ENCODE measurements at regions not wholly inside any gene's neighbourhood (a gene's known extent, or its start where the extent isn't known, plus 50 kb on each side); places are given as distances from the start of the nearest gene placed in this dataset.

- Histone ChIP-seq H3K9me3 (no peaks in the 10 kb centered on the region), H3K36me3 (no peaks in the 10 kb centered on the region), H3K4me3 (ENCODE audit: low read depth, low read length) (peak overlapping the region; percentile 11), H3K4me1 (peaks cover 18% of the 10 kb centered on the region), H3K27me3 (no peaks in the 10 kb centered on the region)
- DNase-seq = peak; percentile 52
- TF ChIP-seq CTCF (IDR thresholded peaks at IDR 0.05; ENCODE audit: low read depth, low read length) = no peak
Measured at GRCh38 chr3:72177075-72178050, 392.4 kb upstream of the PROK2 start.

- DNase-seq = no peak
- no peak overlapping the region for H3K4me3 ChIP-seq (ENCODE audit: low read depth, low read length)
- no peaks in the 10 kb centered on the region for H3K36me3 ChIP-seq
- no peaks in the 10 kb centered on the region for H3K27me3 ChIP-seq
- H3K9me3 ChIP-seq = no peaks in the 10 kb centered on the region
- no peak for TF ChIP-seq CTCF (IDR thresholded peaks at IDR 0.05; ENCODE audit: low read depth, low read length)
- peaks cover 18% of the 10 kb centered on the region for H3K4me1 ChIP-seq
Measured at GRCh38 chr3:72176537-72177041, 391.6 kb upstream of the PROK2 start.

- H3K27me3 ChIP-seq = no peaks in the 10 kb centered on the region
- H3K4me3 ChIP-seq (ENCODE audit: low read depth, low read length) = no peak overlapping the region
- TF ChIP-seq CTCF (IDR thresholded peaks at IDR 0.05; ENCODE audit: low read depth, low read length) = no peak
- H3K9me3 ChIP-seq = no peaks in the 10 kb centered on the region
- no peaks in the 10 kb centered on the region for H3K36me3 ChIP-seq
- peaks cover 18% of the 10 kb centered on the region for H3K4me1 ChIP-seq
- DNase-seq = no peak
Measured at GRCh38 chr3:72175296-72175858, 390.4 kb upstream of the PROK2 start.

GRCh38 chr3:72174890-72175289, 389.9 kb upstream of the PROK2 start:
- Histone ChIP-seq H3K4me3 (ENCODE audit: low read depth, low read length) (no peak overlapping the region), H3K27me3 (no peaks in the 10 kb centered on the region), H3K4me1 (peaks cover 18% of the 10 kb centered on the region), H3K36me3 (no peaks in the 10 kb centered on the region), H3K9me3 (no peaks in the 10 kb centered on the region)
- DNase-seq = no peak
- no peak for TF ChIP-seq CTCF (IDR thresholded peaks at IDR 0.05; ENCODE audit: low read depth, low read length)

- Histone ChIP-seq H3K4me3 (ENCODE audit: low read depth, low read length) (no peak overlapping the region), H3K9me3 (no peaks in the 10 kb centered on the region), H3K4me1 (peaks cover 18% of the 10 kb centered on the region), H3K36me3 (no peaks in the 10 kb centered on the region), H3K27me3 (no peaks in the 10 kb centered on the region)
- TF ChIP-seq CTCF (IDR thresholded peaks at IDR 0.05; ENCODE audit: low read depth, low read length) = no peak
- no peak for DNase-seq
Measured at GRCh38 chr3:72174040-72174439, 389.1 kb upstream of the PROK2 start.

- no peaks in the 10 kb centered on the region for H3K27me3 ChIP-seq
- no peak for TF ChIP-seq CTCF (IDR thresholded peaks at IDR 0.05; ENCODE audit: low read depth, low read length)
- H3K4me3 ChIP-seq (ENCODE audit: low read depth, low read length) = no peak overlapping the region
- no peaks in the 10 kb centered on the region for H3K9me3 ChIP-seq
- no peaks in the 10 kb centered on the region for H3K36me3 ChIP-seq
- peaks cover 6% of the 10 kb centered on the region for H3K4me1 ChIP-seq
- no peak for DNase-seq
Measured at GRCh38 chr3:72171946-72172345, 387.0 kb upstream of the PROK2 start.

All from BE2C (cell line).